ENCODE measurements at regions not wholly inside any gene's neighbourhood (a gene's known extent, or its start where the extent isn't known, plus 50 kb on each side); places are given as distances from the start of the nearest gene placed in this dataset.

GRCh38 chr2:194769030-194769429 is 888.0 kb upstream of the SLC39A10 start:
- no peaks in the 10 kb centered on the region for H3K4me1 Mint-ChIP-seq
- H3K4me3 Mint-ChIP-seq, result no peak overlapping the region
- no peak overlapping the region for H3K27ac Mint-ChIP-seq
- H3K36me3 Mint-ChIP-seq (ENCODE audit: low read depth), result no peaks in the 10 kb centered on the region
- H3K9me3 Mint-ChIP-seq, result peaks cover 18% of the 10 kb centered on the region
- no peaks in the 10 kb centered on the region for H3K27me3 Mint-ChIP-seq (ENCODE audit: low read depth)
- TF ChIP-seq CTCF (IDR thresholded peaks at IDR 0.05; ENCODE audit: unreplicated experiment in 3 of 3), result no peak

DNA sequence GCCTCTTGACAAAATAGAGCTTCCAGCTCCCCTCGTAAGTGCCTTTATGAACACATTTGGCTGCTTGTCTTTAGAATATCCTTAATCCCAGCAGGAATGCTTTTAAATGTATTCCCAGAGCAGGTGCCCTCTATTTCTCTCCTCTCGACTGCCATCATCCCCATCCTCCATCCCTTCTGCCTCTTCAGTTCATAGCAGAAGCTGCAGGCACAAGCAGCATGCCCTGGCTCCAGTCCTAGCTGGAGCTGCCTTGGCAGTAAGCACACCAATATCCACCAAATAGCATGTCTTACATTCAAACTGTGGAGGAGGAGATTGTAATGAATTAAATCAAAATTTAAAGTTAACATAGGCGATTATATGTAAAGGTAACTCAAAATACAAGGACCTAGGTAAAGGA is 891.3 kb upstream of the SLC39A10 start:
- TF ChIP-seq CTCF (IDR thresholded peaks at IDR 0.05; ENCODE audit: unreplicated experiment in 3 of 3), result no peak
- Mint-ChIP-seq H3K4me1 (no peaks in the 10 kb centered on the region), H3K4me3 (no peak overlapping the region), H3K27me3 (ENCODE audit: low read depth) (no peaks in the 10 kb centered on the region), H3K36me3 (ENCODE audit: low read depth) (no peaks in the 10 kb centered on the region), H3K9me3 (peaks cover 7% of the 10 kb centered on the region), H3K27ac (no peak overlapping the region)

DNA sequence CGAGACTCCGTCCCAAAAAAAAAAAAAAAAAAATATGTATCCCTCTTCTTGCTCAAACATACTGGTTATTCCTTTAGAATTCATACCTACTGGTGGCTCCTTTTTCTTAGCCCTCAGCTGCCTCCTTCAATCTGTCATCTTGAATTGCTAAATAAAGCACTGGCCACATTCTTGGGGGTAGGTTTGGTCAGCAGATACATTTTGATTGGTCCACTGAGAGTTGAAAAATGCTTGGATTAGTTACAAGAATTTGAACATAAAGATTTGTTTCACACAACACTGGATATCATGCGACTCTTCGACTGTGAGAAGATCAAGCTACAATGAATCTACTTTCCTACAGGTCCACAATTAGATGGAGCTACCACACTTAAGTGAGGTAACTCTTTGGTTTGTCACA is 906.1 kb upstream of the SLC39A10 start:
- no peaks in the 10 kb centered on the region for H3K9me3 Mint-ChIP-seq
- no peaks in the 10 kb centered on the region for H3K36me3 Mint-ChIP-seq (ENCODE audit: low read depth)
- H3K4me1 Mint-ChIP-seq, result no peaks in the 10 kb centered on the region

GRCh38 chr2:194745557-194746146 is 911.4 kb upstream of the SLC39A10 start:
- no peaks in the 10 kb centered on the region for H3K4me1 Mint-ChIP-seq
- no peak overlapping the region for H3K27ac Mint-ChIP-seq
- H3K36me3 Mint-ChIP-seq (ENCODE audit: low read depth), result no peaks in the 10 kb centered on the region
- H3K4me3 Mint-ChIP-seq, result no peak overlapping the region
- H3K27me3 Mint-ChIP-seq (ENCODE audit: low read depth), result no peaks in the 10 kb centered on the region
- no peaks in the 10 kb centered on the region for H3K9me3 Mint-ChIP-seq
- no peak for TF ChIP-seq CTCF (IDR thresholded peaks at IDR 0.05; ENCODE audit: unreplicated experiment in 3 of 3)

More for the DNA sequence above, 906.1 kb upstream of the SLC39A10 start:
- Mint-ChIP-seq H3K4me3 (no peak overlapping the region), H3K27me3 (ENCODE audit: low read depth) (no peaks in the 10 kb centered on the region), H3K27ac (no peak overlapping the region)
- no peak for TF ChIP-seq CTCF (IDR thresholded peaks at IDR 0.05; ENCODE audit: unreplicated experiment in 3 of 3)

- TF ChIP-seq CTCF (IDR thresholded peaks at IDR 0.05; ENCODE audit: unreplicated experiment in 3 of 3), result no peak
- Mint-ChIP-seq H3K27me3 (ENCODE audit: low read depth) (no peaks in the 10 kb centered on the region), H3K27ac (no peak overlapping the region), H3K36me3 (ENCODE audit: low read depth) (no peaks in the 10 kb centered on the region), H3K9me3 (no peaks in the 10 kb centered on the region), H3K4me3 (no peak overlapping the region), H3K4me1 (no peaks in the 10 kb centered on the region)
Measured at GRCh38 chr2:194742706-194743105, 914.3 kb upstream of the SLC39A10 start.

DNA sequence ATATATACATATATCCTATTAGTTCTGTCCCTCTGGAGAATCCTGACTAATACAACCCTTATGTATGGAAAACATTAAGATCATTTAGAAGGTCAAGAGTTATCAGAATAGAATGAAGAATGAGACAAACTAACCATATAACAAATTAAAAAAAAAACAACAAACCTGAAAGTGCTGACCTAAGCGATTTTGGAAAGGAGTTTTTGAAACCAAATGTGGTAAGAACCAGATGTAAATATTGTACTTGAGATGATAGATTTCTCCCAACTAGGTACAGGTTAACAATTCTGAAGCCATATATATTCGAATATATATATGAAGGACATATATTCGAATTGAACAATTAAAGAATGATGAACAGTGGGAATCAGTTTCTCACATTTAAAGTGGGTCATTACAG is 917.8 kb upstream of the SLC39A10 start:
- Mint-ChIP-seq H3K27me3 (ENCODE audit: low read depth) (no peaks in the 10 kb centered on the region), H3K9me3 (peaks cover 7% of the 10 kb centered on the region), H3K4me1 (no peaks in the 10 kb centered on the region), H3K36me3 (ENCODE audit: low read depth) (no peaks in the 10 kb centered on the region), H3K27ac (no peak overlapping the region), H3K4me3 (no peak overlapping the region)
- TF ChIP-seq CTCF (IDR thresholded peaks at IDR 0.05; ENCODE audit: unreplicated experiment in 3 of 3), result no peak
